OCI-LY7 (cell line): ENCODE measurements at regions not wholly inside any gene's neighbourhood (a gene's known extent, or its start where the extent isn't known, plus 50 kb on each side); places are given as distances from the start of the nearest gene placed in this dataset.

Experiments used
- CTCF ChIP-seq: fragments of 200-600 bp; sonication (generic); conservative IDR thresholded peaks from 2 replicates; pipeline ENCODE4 v1.5.1; 2014; ENCODE audit warnings: mild to moderate bottlenecking, antibody characterized with exemption, low read length, moderate library complexity, mixed read lengths
- EZH2phosphoT487 ChIP-seq: fragments of 200-600 bp; sonication (generic); IDR thresholded peaks from 2 replicates; pipeline ENCODE4 v1.6.1; 2018; ENCODE audit warnings: low read depth, borderline replicate concordance, mild to moderate bottlenecking, mixed run types, antibody characterized with exemption, low read length, moderate library complexity, mixed read lengths

- TF ChIP-seq CTCF (no peak), EZH2phosphoT487 (no peak)
These were observed 228.9 kb upstream of the FAM78B start for GRCh38 chr1:166395729-166396128.
